ENCODE measurements at regions not wholly inside any gene's neighbourhood (a gene's known extent, or its start where the extent isn't known, plus 50 kb on each side); places are given as distances from the start of the nearest gene placed in this dataset.

DNA sequence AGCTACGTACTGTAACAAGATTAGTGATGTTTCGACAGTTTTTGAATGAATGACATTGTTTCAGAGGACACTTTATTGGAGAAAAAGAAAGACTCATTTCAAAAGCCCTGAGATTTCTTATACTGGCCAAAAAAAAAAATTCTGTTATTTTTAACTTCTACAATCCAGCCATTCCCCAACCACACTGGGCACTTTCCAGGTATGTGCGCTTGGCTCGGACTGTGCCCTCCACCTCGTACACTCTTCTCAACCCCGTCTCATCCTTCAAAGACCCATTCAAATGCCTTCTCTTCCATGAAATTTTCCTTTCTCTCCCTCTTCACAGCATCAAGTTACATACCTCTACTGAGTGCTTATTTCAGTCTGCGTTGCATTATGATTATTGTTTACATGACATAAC, 328.5 kb upstream of the SOX2 start:
- TF ChIP-seq CREB1 (IDR thresholded peaks at IDR 0.05; ENCODE audit: low read depth) (no peak), NFIC (IDR thresholded peaks at IDR 0.05) (no peak), ZBTB7A (IDR thresholded peaks at IDR 0.05; ENCODE audit: low read depth) (no peak), FOXM1 (IDR thresholded peaks at IDR 0.05; ENCODE audit: borderline replicate concordance, low read depth) (no peak), TCF12 (IDR thresholded peaks at IDR 0.05; ENCODE audit: low read depth) (no peak), EP300 (IDR thresholded peaks at IDR 0.05; ENCODE audit: borderline replicate concordance) (no peak), RAD21 (IDR thresholded peaks at IDR 0.05; ENCODE audit: low read depth) (no peak), YY1 (IDR thresholded peaks at IDR 0.05; ENCODE audit: low read depth) (no peak), EGR1 (IDR thresholded peaks at IDR 0.05) (no peak), CEBPB (IDR thresholded peaks at IDR 0.05) (no peak)
- TF ChIP-seq, protein P1, sequence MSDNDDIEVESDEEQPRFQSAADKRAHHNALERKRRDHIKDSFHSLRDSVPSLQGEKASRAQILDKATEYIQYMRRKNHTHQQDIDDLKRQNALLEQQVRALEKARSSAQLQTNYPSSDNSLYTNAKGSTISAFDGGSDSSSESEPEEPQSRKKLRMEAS (IDR thresholded peaks at IDR 0.05) = no peak
- TF ChIP-seq, protein P2, sequence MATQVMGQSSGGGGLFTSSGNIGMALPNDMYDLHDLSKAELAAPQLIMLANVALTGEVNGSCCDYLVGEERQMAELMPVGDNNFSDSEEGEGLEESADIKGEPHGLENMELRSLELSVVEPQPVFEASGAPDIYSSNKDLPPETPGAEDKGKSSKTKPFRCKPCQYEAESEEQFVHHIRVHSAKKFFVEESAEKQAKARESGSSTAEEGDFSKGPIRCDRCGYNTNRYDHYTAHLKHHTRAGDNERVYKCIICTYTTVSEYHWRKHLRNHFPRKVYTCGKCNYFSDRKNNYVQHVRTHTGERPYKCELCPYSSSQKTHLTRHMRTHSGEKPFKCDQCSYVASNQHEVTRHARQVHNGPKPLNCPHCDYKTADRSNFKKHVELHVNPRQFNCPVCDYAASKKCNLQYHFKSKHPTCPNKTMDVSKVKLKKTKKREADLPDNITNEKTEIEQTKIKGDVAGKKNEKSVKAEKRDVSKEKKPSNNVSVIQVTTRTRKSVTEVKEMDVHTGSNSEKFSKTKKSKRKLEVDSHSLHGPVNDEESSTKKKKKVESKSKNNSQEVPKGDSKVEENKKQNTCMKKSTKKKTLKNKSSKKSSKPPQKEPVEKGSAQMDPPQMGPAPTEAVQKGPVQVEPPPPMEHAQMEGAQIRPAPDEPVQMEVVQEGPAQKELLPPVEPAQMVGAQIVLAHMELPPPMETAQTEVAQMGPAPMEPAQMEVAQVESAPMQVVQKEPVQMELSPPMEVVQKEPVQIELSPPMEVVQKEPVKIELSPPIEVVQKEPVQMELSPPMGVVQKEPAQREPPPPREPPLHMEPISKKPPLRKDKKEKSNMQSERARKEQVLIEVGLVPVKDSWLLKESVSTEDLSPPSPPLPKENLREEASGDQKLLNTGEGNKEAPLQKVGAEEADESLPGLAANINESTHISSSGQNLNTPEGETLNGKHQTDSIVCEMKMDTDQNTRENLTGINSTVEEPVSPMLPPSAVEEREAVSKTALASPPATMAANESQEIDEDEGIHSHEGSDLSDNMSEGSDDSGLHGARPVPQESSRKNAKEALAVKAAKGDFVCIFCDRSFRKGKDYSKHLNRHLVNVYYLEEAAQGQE (IDR thresholded peaks at IDR 0.05; ENCODE audit: low read depth) = no peak
- TF ChIP-seq, protein P3, sequence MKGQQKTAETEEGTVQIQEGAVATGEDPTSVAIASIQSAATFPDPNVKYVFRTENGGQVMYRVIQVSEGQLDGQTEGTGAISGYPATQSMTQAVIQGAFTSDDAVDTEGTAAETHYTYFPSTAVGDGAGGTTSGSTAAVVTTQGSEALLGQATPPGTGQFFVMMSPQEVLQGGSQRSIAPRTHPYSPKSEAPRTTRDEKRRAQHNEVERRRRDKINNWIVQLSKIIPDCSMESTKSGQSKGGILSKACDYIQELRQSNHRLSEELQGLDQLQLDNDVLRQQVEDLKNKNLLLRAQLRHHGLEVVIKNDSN (IDR thresholded peaks at IDR 0.05) = no peak

DNA sequence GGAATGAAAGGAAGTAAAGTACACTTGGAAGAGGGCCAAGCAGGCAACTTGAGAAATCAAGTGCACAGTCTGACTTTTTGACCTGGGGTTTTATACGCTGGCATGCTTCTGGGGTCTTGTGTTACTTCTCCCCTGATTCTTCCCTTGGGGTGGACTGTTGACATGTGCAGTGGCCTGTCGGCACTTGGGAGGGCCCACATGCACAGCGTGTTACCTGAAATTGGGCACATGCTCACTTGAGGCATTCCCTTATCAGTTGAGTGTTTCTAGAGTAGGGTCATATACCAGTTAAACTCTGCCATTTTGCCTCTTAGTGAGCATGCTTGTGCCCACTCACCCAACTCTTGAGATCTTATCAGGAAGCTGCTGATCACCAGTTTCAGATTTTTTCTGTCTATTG, 329.1 kb upstream of the SOX2 start:
- TF ChIP-seq TAF1 (IDR thresholded peaks at IDR 0.05; ENCODE audit: low read depth) = no peak
- TF ChIP-seq, protein P1 (IDR thresholded peaks at IDR 0.05) = no peak
- TF ChIP-seq CEBPB (IDR thresholded peaks at IDR 0.05) = no peak
- no peak for TF ChIP-seq EGR1 (IDR thresholded peaks at IDR 0.05)
- TF ChIP-seq ZBTB7A (IDR thresholded peaks at IDR 0.05; ENCODE audit: low read depth) = no peak
- TF ChIP-seq, protein P3 (IDR thresholded peaks at IDR 0.05) = no peak

DNA sequence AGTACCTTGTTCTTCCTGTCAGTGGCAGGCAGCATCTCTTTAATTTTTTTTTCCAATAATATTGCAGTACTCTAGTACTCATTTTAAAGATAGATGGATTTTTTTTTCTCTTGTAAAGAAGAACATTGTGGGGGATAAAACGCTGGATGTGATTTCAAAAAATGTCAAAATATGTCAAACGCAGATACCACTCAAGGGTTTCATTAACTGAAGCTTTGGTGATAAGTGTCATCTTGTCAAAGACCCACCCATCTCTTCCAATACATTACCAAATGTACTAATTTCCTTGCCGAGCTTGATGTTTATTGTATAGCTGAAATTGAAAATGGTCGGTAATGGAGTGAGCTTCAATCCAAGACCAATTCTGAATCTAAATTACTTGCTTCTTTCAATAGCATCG, 332.4 kb upstream of the SOX2 start:
- TF ChIP-seq TEAD4 (IDR thresholded peaks at IDR 0.05) = no peak
- TF ChIP-seq CREB1 (IDR thresholded peaks at IDR 0.05; ENCODE audit: low read depth) = no peak
- no peak for TF ChIP-seq TCF12 (IDR thresholded peaks at IDR 0.05; ENCODE audit: low read depth)
- no peak for TF ChIP-seq YY1 (IDR thresholded peaks at IDR 0.05; ENCODE audit: low read depth)
- TF ChIP-seq, protein P3 (IDR thresholded peaks at IDR 0.05) = no peak
- TF ChIP-seq, protein P2 (IDR thresholded peaks at IDR 0.05; ENCODE audit: low read depth) = no peak
- no peak for TF ChIP-seq EP300 (IDR thresholded peaks at IDR 0.05; ENCODE audit: borderline replicate concordance)
- no peak for TF ChIP-seq CEBPB (IDR thresholded peaks at IDR 0.05)
- TF ChIP-seq ZBTB7A (IDR thresholded peaks at IDR 0.05; ENCODE audit: low read depth) = no peak
- no peak for TF ChIP-seq TAF1 (IDR thresholded peaks at IDR 0.05; ENCODE audit: low read depth)
- TF ChIP-seq FOXM1 (IDR thresholded peaks at IDR 0.05; ENCODE audit: borderline replicate concordance, low read depth) = no peak
- TF ChIP-seq RAD21 (IDR thresholded peaks at IDR 0.05; ENCODE audit: low read depth) = no peak
- TF ChIP-seq EGR1 (IDR thresholded peaks at IDR 0.05) = no peak
- no peak for TF ChIP-seq NFIC (IDR thresholded peaks at IDR 0.05)
- TF ChIP-seq, protein P1 (IDR thresholded peaks at IDR 0.05) = no peak

DNA sequence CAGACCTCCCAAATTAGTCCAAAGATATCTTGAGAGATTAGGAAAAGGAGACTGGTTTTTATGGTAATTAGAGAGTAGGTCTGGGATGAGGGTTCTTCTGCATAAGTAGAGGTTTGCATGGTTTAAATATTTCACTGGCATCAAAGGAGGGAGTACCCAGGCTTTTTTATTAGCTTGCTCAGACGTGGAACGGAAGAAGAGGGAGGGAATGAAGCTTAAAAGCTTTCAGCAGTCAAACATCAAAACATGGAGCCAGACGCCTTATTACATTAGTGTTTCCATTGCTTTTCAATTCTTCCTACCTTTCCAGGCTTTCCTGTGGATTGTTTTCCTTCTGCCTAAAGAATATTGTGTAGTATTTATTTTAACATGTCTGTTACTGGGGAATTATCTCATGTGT, 342.1 kb upstream of the SOX2 start:
- TF ChIP-seq, protein P1 (IDR thresholded peaks at IDR 0.05) = no peak
- TF ChIP-seq RAD21 (IDR thresholded peaks at IDR 0.05; ENCODE audit: low read depth) (no peak), YY1 (IDR thresholded peaks at IDR 0.05; ENCODE audit: low read depth) (no peak), EGR1 (IDR thresholded peaks at IDR 0.05) (no peak), NFIC (IDR thresholded peaks at IDR 0.05) (no peak), FOXM1 (IDR thresholded peaks at IDR 0.05; ENCODE audit: borderline replicate concordance, low read depth) (no peak), TCF12 (IDR thresholded peaks at IDR 0.05; ENCODE audit: low read depth) (no peak), TAF1 (IDR thresholded peaks at IDR 0.05; ENCODE audit: low read depth) (no peak), CREB1 (IDR thresholded peaks at IDR 0.05; ENCODE audit: low read depth) (no peak), ZBTB7A (IDR thresholded peaks at IDR 0.05; ENCODE audit: low read depth) (no peak), TEAD4 (IDR thresholded peaks at IDR 0.05) (no peak), CEBPB (IDR thresholded peaks at IDR 0.05) (no peak)
- TF ChIP-seq, protein P2 (IDR thresholded peaks at IDR 0.05; ENCODE audit: low read depth) = no peak
